IPS-NIHi7 (cell line): ENCODE measurements at regions not wholly inside any gene's neighbourhood (a gene's known extent, or its start where the extent isn't known, plus 50 kb on each side); places are given as distances from the start of the nearest gene placed in this dataset.
"Not testable (repeated sequence)": the region's sequence is repeated elsewhere in the genome, so short reads cannot be mapped to it uniquely, and the experiment has no call there.

Experiments
- DNase-seq: peaks from one replicate; pipeline ENCODE4 v3.0.0; 2012; ENCODE audit warnings: mixed read lengths; ENCODE audit errors: extremely low spot score

DNA sequence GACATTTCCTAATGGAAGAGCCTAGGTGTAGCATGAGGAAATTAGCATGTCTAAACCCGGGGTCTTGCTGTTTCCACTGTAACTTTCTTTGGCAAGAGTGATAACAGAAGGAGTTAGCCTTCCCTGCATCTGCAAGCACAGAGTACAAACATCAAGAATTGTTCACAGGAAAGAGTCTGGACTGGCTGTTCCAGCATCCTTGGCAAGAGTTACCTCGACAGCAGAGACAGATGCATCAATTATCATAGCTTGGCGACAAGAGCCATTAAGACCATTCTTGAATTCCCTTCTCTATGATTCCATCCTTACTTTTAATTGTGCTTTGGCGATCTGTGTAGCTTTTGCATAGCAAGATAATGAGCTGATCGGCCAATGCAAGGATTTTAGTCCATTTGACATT is 82.8 kb upstream of the RALGPS2 start:
- DNase-seq, result no peak

GRCh38 chr1:178643349-178643748 is 81.7 kb upstream of the RALGPS2 start:
- no peak for DNase-seq

DNA sequence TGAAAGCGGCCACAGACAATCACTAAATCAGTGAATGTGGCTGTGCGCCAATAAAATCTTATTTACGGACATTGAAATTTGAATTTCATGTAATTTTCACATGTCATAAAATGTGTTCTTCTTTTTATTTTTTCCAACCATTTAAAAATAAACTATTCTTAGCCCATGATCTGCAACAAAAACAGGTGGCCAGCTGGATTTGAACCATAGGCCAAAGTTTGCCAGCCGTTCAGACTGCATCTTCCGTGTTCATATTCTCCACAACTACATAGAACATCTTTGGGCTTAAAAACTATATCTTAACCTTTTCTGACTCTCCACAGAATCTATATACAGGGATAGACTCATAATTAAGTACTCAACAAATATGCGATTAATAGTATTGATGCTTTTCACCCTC is 81.2 kb upstream of the RALGPS2 start:
- no peak for DNase-seq

GRCh38 chr1:178644308-178645120 is 80.5 kb upstream of the RALGPS2 start:
- DNase-seq, result no peak

DNA sequence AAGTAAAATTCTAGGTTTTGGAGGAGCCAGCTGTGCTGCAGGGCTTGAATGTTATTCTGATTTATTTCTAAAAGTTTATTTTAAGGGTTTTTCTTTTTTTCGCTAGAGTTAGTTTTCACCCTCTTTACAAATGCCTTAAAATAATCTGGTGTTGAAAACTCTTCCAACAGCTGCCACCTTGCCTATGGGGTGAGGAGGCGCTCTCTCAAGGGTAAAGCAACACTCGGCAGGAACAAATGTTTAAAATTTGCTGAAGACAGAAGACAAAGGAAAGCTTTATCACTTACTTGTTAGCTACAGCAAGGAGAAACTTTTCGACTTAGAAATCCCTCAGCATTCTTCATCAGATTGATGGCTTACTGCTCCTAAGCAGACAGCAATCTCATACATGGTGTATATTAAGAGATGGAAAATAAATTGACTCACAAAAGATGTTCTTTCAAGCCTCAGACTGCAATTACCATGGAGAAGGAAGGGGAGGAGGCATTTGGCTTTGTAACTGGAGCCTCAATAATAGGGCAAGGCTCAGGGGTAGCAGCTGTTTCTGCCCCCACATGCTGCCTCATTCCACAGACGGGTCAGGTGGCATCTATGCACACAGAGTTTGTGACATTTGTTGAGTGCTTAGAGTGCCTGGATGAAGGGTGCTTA is 79.8 kb upstream of the RALGPS2 start:
- no peak for DNase-seq

GRCh38 chr1:178645808-178646200 is 79.2 kb upstream of the RALGPS2 start:
- DNase-seq, result no peak

DNA sequence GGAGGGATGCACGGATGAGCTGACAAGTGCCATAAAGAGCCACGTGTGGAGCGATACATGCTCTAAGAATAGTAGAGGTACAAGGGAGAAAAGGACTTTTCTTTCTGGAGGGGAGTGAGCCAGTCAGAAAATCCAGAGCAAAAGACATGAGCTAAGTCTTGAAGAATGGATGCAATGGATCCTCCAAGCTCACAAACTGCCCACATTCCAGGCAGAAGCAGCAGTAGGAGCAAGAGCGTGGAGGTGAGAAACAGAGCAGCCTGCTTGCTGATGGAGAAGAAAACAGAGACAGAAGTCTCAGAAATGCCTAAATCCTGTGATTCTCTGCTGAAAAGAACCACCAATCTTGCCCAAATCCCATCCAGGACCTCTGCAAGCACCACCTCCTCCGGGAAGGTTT is 78.2 kb upstream of the RALGPS2 start:
- DNase-seq, result no peak

- no peak for DNase-seq
Observed at GRCh38 chr1:178648151-178648550, 76.9 kb upstream of the RALGPS2 start.

- no peak for DNase-seq
Observed at GRCh38 chr1:178649582-178650350, 75.3 kb upstream of the RALGPS2 start.

GRCh38 chr1:178650934-178651511 is 74.0 kb upstream of the RALGPS2 start:
- DNase-seq, result no peak

DNA sequence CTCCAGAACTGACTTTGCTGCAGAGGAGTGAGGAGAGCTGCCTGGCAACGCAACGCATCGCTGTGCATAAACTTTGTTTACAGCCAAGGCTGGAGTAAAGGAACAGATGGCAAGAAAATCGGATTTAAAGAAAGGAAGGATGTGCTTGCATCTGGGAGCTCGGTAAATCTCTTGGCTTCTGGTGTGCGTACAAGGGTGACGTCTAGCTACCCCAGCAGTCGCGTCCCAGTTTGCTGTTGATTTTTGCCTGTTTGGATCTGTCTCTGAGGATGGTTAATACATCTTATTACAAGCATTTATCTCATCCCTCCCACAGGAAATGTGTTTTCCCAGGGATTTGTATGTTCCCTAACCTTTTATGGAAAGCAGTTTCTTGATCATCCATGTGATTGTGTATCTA is 73.3 kb upstream of the RALGPS2 start:
- DNase-seq, result no peak

GRCh38 chr1:178652506-178653490 is 72.2 kb upstream of the RALGPS2 start:
- DNase-seq, result no peak

GRCh38 chr1:178659789-178660208 is 65.2 kb upstream of the RALGPS2 start:
- DNase-seq, result no peak

GRCh38 chr1:178660461-178660860 is 64.6 kb upstream of the RALGPS2 start:
- DNase-seq, result no peak

GRCh38 chr1:178664278-178664677 is 60.8 kb upstream of the RALGPS2 start:
- DNase-seq, result no peak

DNA sequence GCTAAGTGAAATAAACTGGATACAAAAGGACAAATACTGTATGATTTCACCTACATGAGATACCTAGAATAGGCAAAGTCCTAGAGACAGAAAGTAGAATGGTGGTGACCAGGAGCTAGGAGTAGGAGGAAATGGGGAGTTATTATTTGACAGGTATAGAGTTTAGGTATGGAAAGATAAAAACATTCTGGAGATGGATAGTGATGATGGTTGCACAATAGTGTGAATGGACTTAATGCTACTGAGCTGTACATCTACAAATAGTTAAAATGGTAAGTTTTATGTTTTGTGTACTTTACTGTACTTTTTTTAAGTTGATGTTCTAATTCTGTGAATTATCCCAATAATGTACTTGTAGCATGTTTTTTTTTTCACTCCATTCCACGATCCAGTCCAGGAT is 59.5 kb upstream of the RALGPS2 start:
- no peak for DNase-seq

DNA sequence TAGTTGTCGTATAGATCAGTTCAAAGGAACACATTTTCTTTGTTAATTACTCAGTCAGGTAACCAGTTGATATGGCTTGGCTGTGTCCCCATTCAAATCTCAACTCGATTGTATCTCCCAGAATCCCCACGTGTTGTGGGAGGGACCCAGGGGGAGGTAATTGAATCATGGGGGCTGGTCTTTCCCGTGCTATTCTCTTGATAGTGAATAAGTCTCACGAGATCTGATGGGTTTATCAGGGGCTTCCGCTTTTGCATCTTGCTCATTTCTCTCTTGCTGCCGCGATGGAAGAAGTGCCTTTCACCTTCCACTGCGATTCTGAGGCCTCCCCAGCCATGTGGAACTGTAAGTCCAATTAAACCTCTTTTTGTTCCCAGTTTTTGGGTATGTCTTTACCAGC is 58.2 kb upstream of the RALGPS2 start:
- DNase-seq, result not testable (repeated sequence)

DNA sequence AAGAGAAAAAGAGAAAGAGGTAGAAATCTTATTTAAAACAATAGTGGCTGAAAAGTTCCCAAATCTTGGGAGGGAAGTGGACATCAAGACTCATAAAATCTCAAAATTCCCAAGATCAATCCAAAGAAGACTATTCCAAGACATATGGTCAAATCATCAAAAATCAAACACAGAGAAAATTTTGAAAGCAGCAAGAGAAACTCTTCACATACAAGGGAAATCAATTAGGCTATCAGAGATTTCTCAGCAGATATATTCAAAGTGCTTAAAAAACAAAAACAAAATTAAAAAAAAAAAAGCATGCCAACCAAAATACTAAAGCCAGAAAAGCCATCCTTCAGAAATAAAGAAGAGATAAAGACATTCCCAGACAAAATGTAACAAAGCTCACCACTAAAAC is 52.6 kb upstream of the RALGPS2 start:
- DNase-seq, result no peak

DNA sequence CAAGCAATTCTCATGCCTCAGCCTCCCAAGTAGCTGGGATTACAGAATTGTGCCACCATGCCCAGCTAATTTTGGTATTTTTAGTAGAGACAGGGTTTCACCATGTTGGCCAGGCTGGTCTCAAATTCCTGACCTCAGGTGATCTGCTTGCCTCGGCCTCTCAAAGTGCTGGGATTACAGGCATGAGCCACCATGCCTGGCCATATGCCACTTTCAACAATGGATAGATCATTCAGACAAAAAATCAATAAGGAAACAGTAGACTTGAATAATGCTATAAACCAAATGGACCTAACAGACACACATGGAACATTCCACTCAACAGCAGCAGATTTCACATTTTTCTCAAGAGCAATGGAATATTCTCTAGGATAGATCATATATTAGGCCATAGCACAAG is 50.5 kb upstream of the RALGPS2 start:
- DNase-seq, result not testable (repeated sequence)
